Pons (tissue), 1 donor: ENCODE measurements at regions not wholly inside any gene's neighbourhood (a gene's known extent, or its start where the extent isn't known, plus 50 kb on each side); places are given as distances from the start of the nearest gene placed in this dataset.

ENCODE experiments used
- DNase-seq: peaks from one replicate; pipeline ENCODE4 v3.0.0-alpha.2; 2016; ENCODE audit warnings: low spot score

DNA sequence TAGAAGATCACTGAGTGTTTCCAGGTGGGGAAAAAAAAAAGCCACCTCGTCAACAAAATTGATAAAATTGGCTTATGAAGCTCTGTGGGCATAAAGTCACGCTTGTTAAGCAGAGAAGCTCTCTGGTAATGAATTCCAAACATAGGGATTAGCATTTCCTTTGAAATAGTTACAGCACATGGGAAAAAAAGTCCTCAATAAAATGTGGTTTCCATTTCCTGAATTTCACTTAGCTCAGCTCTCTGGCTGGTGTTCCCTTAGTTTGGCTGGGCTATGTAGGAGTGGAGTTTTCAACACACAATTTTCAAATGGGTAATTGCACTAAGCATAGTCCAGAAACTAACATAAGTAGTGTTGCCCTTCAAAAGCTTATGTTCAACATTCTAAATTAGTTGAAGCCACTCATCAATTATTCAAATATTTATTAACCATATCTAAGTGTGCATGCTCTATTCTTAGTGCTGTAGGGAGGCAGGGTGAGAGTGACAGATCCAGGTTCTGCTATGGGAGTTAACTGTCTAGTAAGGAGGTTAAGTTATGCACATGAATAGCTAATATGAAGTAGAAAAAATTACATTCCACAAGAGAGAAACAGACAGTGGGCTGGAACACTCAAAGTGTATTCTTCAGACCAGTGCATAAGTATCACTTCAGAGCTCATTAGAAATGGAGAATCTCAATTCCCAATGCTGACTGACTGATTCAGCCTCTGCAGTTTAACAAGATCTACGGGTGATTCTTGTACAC is 445.7 kb downstream of the SMARCA1 start:
- DNase-seq = no peak

DNA sequence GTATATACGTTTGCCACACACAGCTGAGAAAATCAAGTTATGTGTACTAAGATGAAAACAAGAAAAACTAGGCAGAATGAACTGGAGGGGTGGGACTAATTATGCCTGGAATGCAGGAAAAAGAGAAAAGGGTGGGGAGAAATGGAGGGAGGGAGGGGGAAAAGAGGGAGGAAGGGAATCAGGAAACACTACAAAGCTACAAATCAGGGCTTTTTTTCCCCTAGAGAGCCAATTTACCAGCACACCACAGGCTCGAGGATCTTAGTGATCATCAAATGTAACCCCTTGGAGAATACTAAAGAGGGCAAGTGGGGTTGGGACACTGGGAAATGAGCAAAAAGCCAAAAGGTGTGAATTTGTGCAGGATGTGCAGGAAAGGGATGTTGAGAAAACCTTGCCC is 451.9 kb downstream of the SMARCA1 start:
- DNase-seq = no peak

DNA sequence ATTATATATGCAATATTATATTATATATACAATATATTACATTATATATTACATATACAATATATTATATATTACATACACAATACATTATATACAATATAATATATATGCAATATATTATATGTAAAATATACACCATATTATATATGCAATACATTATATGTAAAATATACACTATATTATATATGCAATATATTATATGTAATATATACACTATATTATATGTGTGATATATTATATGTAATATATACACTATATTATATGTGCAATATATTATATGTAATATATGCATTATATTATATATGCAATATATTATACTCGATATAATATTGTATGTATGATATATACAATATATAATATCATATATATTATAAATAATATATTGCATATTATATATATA is 457.4 kb downstream of the SMARCA1 start:
- no peak for DNase-seq

DNA sequence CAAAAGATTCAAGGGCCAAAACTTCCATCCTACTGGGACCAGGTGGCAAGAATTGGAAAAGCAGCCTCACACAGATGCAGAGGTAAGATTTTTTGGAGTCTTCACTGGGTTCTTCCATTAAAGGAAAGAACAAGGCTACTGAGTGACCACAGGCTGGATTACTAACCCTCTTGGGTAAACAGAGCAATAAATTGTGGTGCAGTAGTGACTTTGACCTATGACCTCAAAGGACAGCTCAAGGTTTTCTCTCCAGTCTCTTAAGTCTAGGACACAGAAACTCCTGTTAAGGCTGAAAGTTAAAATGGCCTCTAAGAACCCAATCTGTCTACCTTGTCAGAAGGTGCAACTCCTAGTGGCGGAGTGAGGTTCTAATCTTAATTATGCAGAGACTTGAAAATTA is 464.9 kb downstream of the SMARCA1 start:
- DNase-seq = no peak

DNA sequence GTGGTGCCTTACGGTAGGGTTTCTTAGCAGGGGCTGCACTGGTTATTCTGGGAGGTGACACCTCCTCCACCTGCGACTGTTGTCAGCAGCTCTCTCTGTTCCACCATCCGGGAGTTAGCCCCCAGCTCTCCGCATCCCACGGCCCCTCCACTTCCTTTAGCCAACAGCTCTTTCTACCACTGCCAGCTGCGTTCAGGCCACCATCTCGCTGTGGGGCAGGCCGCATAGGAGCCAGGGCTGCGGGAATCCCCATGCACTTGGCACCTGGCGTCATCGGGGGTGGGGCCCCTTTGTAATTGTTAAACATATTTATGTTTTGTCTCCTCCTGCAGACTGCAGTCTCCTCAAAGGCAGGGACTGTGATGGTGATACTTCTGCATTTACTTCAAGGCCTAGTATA is 480.2 kb downstream of the SMARCA1 start:
- DNase-seq = no peak

DNA sequence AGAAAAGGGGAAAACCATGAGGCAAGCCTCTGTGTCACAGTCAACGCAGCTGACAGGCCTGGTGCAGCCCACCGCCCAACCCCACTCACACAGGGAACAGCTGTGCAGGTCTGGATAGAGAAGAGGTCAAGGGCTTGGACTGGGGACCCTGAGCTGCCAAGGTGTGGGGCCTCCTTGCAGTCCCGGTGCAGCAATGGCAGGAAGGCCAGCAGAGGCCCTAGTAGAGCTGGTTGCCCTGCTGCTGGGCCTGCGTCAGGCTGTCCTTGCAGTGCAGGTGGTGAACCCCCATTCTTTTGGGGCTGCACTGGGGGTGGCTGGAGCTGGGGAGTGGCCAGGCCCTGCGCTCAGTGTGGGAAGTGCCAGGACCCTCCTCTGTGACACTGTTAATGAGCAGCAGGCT is 482.0 kb downstream of the SMARCA1 start:
- DNase-seq = no peak

DNA sequence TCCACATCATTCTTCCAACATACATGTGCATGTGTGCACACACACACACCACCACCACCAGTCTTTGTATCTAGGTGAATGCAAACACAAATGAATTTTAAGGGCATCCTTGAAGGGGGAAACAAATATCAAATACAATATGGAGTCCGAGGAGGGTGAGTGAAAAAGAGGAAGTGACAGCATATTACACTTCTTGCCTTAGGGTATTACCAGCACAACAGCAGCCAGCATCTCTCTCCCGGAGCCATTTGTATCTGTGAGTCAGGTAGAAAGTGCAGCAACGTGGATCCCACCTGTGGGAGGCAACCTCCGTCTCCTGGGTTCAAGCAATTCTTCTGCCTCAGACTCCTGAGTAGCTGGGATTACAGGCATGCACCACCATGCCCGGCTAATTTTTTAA is 483.2 kb downstream of the SMARCA1 start:
- no peak for DNase-seq

DNA sequence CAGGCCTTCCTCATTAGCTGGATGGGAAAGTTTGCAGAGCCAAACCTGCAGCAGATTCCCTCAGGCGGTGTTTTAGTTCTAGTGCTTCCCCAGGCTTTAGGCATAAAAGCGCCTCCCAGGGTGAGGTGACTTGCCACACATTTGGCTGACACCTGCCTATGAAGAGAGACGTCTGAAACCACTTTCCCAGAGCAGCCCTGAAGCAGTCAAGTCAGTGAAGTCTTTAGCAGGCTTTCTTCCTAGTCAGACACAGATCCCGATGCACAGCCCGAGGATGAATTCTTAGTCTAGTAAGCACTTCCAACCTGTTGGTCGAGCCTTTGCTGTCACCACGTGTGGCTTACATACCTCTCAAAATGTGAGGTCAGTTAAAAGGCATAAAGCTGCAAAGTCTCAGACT is 484.1 kb downstream of the SMARCA1 start:
- DNase-seq = no peak

DNA sequence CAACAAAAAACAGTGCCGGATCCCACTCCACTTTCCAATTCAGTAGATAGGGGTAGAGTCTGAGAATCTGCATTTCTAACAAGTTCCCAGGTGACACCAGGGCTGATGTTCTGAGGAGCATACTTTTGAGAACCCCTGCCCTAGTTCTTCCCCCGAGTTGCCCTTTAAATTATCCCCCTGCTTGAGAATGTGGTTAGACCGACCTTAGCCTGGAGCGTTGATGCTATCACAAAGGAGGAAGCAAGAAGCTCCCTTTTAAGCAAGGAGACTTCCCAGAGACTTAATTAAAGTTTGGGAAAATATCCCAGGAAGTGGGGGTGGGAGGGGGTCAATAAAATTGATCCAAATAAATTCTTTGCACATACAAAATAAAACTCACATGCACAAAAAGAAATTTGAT is 485.9 kb downstream of the SMARCA1 start:
- DNase-seq = no peak

DNA sequence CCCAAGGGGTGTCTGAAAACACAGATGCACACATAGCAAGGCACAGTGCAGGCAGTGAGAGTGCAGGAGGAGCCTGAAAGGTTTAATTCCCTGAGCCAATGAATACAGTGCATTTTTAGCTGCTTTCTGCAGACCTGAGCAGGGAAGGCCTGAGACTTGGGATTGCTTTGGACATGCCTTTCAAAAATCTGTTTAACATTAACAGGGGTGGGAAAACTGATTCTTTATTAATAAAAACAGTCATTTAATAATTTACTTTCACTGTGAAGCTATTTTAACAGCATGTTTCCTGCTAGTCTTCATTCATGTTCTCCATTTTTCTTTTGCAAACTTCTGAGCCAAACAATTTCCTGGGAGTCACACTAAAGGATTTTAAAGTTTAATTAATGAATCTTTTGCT is 488.1 kb downstream of the SMARCA1 start:
- no peak for DNase-seq

DNA sequence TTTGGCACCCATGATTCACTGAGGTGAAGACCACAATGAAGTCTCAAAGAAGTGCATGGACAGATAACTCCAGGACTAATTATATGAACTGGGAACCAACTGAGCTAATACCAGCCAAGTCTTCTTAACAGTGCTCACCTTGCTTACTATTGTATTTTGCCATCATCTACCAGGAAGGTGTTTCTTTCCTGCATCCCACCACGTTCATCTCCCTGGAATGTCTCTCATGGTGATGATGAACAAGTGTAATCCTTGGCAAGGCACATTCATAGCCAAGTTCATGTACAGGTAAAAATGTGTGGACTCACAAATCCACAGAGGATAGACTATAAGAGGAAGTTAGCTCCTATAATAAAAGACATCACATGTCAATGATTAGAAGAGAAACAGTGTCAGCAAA is 489.1 kb downstream of the SMARCA1 start:
- no peak for DNase-seq

DNA sequence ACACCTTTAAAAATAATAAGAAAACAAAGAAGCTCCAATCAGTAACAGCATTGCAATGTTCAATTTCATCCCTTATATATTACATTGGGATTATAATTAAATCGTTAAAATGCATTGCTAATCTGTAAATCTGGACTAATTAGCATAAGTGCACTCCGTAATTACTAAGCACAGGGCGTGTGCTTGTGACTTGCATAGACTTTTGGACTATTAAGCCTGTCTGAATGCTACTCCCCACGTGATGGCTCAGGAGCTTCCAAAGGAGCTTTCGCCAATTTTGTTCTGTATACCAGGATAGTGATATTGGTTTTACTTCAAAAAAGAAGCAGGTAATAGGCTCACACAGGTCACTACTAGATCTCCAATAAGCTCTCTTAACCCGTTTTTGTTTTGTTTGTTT is 497.1 kb downstream of the SMARCA1 start:
- DNase-seq = no peak

DNA sequence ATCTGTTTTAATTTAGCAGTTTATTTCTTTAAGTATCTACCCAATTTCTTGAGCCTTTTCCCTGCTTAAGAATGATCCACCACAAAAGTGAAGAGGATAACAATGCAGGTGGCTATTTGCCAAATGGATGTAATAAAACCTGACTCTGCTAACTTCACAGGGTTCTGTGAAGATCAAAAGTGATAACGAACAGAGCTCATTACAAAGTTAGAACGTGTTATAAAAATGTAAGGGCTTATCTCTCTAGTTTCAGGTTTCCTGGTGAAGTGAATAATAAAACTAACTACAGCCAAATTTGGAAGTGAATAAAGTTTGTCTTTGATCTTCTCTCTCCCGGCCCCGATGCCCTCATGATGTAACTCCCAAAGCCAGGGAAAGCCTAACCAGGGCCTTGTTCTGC is 497.9 kb downstream of the SMARCA1 start:
- DNase-seq = no peak

DNA sequence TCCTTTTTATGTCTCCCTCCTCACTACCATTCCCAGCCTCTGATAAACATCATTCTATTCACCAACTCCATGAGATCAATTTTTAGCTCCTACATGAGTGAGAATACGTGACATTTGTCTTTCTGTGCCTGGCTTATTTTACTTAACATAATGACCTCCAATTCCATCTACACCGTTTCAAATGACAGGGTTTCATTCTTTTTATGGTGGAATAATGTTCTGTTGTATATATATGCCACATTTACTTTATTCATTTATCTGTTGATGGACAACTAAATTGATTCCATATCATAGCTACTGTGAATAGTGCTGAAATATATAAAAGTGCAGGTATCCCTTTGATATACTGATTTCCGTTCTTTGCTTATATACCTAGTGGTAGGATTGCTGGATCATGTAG is 503.9 kb downstream of the SMARCA1 start:
- DNase-seq = no peak

DNA sequence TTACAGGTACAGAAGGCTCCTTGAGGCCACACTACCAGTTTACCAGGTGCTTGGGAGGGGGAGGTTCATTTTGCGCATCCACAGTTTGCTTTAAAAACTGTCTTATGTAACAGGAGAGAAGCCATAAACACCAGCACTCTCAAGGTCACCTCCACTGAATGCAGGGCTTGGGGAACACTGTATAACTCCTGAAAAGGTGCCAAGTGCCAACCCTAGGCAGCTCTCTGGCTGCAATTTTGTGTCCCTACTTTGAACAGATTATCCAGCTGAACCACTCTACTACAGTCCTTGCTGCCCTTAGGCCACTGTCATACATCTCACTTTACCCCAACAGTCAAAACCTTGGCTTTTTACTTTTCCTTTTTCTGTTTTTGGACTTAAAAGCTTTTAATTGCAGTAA is 507.9 kb downstream of the SMARCA1 start:
- no peak for DNase-seq

DNA sequence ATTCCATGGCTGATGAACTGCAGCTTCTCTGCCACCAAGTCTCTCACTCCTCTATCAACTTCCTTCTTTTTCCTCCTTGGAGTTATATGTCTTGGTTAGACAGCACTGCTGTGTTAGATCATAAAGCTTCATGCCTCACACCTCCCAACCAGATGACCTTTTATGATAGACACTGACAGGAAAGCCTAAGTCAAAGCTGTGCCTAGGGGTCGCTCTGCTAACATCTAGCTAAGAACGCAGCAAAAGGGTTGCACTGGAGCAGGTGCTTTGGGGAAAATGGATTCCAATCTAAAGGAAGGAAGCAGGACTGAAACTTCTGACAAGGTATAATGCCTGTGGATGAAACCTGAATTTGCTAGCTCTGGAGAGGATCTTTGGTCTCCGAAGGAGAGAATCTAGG is 509.7 kb downstream of the SMARCA1 start:
- no peak for DNase-seq

DNA sequence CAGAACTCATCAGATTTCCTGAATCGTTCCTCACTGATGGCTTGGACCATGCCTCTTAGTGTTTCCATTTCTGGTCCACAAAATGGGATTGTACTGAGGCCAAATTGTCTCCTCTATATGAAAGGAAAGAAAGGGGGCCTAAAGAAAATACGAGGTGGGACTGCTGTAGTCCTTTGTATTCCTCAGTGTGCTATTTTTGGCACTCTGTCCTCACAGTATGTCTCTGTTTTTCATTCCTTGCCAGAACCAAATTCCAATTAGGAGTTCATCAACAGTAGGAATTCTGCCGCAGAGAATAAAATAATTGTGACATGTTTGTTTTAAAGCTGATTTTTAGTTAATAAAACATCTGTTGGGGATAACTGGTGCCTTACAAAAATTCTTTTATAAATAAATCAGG is 515.7 kb downstream of the SMARCA1 start:
- DNase-seq = no peak

DNA sequence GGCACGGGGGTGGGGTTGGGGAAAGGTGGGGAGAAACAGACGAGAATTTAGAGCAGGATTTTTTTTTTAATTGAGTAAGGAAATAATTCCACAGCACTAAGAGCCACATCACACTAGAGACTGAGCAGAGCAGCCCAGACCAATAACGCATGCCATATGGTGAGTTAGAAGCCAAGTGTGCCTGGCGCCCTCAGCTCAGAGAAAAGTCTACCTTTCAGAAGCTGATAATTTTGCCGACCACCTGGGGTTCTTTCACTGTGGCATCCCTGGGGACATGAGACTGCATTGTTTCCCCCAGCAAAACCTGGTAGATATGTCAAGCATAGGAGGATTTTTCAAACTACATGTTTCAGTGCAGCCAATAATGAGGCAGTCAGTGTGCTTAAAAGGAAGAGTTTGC is 516.8 kb downstream of the SMARCA1 start:
- DNase-seq = no peak

DNA sequence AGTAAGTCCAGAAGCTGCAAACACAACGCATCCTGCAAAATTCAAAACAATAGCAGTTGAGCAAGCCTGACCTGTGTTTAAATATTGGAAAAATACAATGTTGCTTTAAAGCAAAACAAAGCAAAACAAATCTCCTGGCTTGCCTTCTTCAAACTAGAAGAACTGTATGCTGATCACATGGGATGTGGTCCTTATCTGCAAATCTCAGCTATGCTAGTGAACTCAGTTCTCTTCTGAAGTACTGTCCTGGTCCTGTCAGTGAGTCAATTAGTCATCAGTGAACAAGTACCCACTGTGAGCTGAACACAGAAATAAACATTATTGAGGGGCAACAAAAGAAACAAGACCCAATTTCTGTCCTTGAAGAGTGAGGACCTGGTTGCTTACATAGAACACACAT is 522.5 kb downstream of the SMARCA1 start:
- DNase-seq = no peak

DNA sequence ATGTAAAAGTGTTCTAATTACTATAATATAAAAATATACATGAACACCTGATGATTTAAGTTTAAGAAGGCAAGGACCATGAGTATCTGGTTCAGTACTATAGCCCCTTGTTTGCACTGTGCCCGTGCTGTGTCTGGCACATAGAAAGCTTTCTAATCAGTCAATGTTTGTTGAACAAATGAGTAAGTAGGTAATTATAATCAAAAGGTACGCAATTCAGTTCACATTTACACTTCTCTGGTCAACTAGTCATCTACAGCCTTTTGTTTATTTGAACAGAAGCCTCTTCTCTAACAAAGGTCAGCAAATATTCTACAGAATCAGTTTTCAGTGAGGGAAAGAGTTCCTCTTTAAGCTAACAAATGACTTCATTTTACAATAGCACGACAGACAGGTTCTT is 523.3 kb downstream of the SMARCA1 start:
- no peak for DNase-seq

DNA sequence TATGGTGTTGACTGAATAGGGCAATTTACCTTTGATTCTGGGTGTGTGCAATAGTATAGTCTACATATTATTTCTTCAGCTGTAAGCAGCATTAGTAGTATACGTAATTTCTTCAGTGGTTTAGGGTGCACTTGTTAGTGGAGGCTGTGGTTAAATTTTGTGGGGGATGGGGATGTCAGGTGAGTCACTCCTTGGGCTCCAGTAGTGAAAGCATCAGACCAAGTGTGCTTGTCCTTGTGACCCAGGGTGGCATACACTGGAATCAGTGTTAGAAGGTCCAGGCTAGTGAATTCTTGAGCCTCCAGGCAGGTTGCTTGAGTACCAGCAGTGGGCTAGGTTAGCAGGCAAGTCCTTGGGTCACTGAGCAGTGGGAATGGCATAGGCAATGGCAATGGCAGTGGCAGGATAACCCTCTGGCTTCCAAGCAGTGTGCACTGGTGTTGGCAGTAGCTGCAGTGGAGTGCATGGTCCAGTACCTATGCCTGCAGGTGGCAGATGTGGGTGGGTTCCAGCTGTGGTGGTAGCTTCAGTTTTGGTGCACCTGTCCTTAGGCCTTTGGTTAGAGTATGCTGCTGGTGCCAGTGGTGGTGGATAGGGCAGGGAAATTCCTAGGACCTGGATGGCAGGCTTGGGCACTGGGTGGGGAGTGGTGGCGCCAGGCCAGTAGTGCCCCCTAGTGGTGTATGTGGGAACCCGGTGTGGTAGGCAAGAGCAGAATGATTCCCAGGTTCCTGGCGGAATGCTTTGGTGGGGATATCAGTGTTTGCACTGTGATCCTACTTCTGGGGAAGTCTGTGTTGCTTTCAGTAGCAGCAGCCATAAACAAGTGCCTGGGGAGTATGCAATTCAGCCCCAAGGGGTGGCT is 531.0 kb downstream of the SMARCA1 start:
- DNase-seq = no peak

DNA sequence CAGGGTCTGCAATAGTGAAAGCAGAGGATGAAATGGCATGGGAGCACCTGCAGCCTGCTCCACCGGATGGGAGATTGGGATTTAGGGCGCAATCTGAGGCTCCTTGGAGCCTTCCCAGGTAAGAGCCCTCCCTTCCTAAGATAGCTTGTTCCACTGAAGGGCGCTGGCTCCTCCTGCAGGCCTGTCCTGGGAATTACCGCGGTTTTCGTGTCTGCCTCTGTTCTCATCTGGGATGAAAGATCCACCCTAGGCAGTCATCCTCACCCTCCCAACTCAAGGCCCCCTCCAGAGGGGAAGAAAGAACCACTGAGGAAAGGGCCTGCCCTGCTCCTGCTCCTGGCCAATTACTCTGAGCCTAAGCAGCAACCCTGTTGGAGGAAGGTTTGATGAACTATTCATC is 547.5 kb downstream of the SMARCA1 start:
- peak; percentile 31 for DNase-seq

DNA sequence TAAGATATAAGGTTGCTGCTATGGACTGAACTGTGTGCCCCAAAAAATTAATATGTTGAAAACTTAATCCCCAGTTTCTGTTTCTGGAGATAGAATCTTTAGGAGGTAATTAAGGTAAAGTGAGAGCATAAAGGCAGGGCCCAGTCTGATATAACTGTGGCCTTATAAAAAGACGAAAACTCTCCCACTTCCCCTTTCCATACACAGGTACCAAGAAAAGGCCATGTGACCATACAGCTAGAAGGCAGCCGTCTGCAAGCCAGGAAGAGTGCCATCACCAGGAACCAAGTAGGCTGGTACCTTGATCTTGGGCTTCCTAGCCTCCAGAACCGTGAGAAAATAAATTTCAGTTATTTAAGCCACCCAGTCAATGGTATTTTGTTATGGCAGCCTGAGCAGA is 550.3 kb downstream of the SMARCA1 start:
- no peak for DNase-seq

DNA sequence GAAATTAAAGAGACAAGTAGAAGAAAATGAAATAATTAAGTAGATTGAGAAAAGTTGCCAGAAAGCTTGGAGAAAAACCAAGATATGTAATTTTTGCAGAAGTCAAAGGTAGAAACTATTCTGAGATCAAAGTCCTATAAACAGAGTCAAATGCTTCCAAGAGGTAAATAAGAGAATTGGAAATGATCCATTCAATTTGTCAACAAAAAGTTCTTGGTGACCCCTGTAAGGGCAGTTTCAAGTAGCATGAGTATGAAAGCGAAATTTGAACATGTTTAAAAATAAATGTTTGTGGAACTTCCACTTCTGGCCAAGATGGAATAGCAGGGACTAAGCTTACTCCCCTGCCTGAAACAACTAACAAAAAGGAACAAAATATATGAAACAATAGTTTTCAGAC is 562.0 kb downstream of the SMARCA1 start:
- no peak for DNase-seq
